ENCODE measurements at regions not wholly inside any gene's neighbourhood (a gene's known extent, or its start where the extent isn't known, plus 50 kb on each side); places are given as distances from the start of the nearest gene placed in this dataset.

DNA sequence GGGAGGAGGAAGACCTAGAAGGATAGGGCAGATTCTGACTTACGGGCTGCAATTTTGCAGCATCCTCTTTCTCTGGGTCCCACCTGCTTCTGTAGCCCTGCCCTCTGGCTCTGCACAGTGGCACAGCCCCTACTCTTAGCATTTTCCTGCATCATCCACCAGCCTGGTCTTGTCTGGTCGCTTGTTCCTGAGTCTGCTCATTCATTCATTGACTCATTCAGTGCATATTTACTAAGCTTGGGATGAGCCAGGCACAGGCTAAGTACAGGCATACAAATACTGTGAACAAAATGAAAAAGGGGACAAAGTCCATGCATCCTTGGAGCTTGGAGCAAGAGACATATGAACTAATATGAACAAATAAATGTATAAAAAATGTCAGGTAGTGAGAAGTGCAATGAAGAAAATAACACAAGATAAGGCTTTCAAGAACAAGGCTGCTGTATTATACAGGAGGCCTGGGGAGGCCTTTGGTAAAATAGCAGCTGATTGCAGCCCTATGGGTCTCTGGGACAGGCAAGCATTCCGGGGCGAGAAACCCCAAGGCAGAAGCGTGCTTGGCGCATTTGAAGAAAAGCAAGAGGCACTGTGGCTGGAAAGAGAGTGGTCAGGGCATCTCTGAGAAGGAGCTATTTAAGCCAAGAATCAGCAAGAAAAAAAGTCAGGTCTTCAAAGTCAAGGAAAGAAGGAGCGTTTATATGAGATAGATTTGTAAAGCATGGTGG, 108.0 kb upstream of the ALX4 start:
- TF ChIP-seq, protein P1, sequence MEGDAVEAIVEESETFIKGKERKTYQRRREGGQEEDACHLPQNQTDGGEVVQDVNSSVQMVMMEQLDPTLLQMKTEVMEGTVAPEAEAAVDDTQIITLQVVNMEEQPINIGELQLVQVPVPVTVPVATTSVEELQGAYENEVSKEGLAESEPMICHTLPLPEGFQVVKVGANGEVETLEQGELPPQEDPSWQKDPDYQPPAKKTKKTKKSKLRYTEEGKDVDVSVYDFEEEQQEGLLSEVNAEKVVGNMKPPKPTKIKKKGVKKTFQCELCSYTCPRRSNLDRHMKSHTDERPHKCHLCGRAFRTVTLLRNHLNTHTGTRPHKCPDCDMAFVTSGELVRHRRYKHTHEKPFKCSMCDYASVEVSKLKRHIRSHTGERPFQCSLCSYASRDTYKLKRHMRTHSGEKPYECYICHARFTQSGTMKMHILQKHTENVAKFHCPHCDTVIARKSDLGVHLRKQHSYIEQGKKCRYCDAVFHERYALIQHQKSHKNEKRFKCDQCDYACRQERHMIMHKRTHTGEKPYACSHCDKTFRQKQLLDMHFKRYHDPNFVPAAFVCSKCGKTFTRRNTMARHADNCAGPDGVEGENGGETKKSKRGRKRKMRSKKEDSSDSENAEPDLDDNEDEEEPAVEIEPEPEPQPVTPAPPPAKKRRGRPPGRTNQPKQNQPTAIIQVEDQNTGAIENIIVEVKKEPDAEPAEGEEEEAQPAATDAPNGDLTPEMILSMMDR (conservative IDR thresholded peaks at IDR 0.05) = no peak
- TF ChIP-seq EZH2 (IDR thresholded peaks at IDR 0.05; ENCODE audit: low read depth) = no peak
